GOT3 (cell line): ENCODE measurements at regions not wholly inside any gene's neighbourhood (a gene's known extent, or its start where the extent isn't known, plus 50 kb on each side); places are given as distances from the start of the nearest gene placed in this dataset.

Source experiments
- DNase-seq: peaks from one replicate; lab custom pipeline; 2025; ENCODE audit warnings: mixed read lengths; lab: John Stamatoyannopoulos, UW

DNA sequence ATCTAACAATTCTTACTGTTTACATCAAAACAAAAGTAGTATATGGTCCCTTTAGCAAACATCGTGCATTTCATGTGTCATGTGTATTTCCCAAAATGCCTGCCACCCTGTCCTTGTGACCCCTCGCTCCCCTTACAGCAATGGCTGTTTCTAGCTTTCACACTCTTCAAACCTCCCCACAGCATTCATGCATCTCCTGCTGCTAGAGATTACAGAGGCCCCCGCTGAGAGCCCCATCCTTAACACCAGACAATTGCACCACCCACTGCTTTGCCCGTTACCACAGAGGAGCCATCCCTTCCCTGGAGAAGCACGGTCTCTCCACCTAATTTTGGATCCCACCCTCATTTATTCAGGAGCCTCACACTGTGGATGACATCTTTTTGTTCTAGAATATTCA is 149.7 kb upstream of the IRX4 start:
- DNase-seq = no peak

DNA sequence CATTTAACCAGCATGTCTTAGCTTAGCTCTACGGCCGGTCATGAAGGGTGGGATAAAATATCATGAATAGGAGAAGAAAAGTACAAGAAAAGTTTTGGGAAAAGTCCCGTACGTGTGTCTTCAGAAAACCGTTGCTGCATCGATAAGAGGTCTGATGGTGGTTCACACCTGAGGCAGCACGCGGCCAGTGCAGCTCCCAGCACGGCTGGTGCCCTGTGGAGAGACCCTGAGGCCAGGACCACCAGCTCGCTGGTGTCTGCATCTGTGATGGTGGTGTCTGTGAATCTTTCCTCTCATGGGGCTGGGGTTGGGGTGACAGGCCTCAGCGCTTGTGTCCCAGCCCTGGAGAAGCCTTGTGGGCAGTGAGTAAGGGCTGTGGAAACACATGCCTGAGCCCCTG is 148.9 kb upstream of the IRX4 start:
- no peak for DNase-seq

DNA sequence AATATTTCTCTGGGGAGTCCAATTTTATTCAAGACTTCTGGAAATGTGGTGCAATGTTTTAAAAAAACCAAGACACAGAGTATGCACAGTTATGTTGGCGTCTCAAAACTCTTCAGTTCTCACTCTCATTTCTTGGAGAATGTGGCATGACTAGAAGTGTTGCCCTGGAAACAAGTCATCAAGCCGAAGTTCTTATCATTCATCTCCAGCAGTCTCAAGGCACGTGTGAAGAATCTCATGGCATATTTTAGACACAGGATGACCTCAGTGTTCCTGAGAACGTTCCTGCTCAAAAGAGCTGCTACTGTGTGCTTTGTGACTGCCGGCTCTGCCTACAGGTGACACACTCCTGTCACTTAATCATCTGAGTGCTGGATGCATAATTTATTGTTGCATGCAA is 147.4 kb upstream of the IRX4 start:
- no peak for DNase-seq

DNA sequence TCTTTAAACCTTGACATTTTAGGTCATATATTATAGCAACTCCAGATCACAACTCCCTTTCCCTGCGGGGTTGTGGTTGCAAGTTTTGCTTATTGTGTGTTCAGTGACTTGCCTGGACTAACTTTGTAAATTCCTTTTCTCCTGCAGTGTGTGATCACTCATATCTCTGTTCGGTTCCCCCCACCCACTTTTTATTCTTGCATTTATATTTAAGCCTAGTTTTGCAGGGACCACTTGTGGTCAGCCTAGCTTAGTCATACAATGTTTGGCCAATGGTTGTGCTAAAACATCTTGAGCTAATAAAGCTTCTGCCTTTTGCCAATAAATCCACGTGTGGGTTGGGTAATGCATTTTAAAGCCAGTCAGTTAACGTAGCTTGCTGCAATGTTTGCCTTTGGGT is 146.5 kb upstream of the IRX4 start:
- no peak for DNase-seq

DNA sequence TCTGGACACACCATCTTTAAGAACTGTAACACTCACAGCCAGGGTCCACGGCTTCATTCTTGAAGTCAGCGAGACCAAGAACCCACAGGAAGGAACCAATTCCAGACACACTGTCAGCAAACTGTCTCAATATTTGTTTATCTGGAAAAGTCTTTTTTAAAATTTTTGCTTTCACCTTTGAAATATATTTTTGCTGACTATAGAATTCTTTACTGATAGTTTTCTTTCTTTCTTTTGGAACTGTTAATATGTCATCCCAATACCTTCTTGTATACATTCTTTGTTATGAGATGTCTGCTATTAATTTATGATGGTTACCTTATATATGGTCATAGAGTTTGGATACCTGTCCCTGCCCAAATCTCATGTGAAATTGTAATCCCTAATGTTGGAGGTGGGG is 145.1 kb upstream of the IRX4 start:
- no peak for DNase-seq

DNA sequence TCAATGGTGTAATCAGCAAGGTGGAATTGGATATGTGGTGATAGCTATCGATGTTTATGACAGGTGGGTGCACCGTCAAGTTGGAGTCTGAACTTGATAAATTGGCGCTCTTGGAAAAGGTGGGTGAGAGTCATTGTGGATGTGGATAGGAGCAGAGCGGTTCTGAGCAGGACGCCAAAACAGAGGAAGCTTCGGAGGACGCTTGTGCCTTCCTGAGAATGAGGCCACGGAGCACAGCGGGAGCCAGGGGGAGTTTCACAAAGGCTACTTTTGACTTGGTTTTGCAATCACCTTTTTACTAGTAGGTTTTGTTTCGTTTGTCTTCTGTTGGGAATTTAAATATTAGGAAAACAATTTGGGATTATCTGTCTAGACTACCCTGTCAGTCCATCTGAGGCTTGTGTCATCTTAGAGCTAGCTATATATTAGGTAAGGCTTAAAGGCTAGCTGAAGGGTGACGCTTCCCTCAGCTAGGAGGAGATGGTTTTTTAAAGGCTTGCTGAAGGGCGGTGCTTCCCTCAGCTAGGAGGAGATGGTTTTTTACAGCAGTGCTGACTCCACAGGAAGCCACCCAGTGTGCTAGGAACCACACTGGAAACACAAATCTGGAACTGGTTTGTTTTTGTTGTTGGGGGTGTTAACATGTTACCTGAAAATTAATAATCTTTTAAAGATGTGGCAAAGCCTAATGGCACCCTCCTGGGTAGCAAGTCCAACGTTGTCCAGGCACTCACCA is 142.4 kb upstream of the IRX4 start:
- DNase-seq = no peak

DNA sequence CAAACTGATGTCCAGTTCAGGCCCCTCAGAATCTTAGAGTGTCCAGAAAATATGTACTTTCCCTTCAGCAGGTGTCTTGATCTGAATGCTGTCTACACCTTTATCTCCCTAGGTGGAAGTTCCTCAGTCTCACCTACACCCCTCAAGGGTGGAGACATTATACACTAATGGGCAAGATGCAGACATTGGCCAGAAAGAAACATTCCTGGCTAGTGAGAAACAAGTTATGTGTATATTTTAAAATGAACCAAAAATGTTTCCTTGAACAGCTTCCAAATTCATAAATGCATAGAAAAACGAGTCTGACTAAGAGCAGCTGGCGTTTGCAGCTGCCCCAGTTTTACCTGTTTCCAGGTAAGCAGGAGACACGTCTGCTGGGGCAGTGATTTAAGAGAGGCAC is 140.5 kb upstream of the IRX4 start:
- DNase-seq = no peak

DNA sequence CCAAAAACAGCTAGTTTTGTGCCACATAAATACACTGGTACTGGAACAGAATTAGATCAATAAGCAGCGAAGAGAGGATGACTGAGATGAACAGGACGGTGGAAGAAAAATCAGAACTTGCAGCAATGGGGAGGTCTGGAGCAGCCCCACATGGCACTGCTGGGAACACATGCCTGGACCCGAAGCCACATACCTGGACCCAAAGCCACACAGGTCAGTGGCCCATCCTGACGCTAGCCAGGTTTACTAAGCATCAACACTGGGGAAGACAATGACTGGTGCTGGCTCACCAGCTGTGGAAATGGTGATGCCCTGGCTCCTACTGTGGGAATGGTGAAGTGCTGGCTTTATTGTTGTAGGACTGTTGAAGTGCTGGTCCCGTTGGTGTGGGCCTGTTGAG is 139.7 kb upstream of the IRX4 start:
- no peak for DNase-seq

DNA sequence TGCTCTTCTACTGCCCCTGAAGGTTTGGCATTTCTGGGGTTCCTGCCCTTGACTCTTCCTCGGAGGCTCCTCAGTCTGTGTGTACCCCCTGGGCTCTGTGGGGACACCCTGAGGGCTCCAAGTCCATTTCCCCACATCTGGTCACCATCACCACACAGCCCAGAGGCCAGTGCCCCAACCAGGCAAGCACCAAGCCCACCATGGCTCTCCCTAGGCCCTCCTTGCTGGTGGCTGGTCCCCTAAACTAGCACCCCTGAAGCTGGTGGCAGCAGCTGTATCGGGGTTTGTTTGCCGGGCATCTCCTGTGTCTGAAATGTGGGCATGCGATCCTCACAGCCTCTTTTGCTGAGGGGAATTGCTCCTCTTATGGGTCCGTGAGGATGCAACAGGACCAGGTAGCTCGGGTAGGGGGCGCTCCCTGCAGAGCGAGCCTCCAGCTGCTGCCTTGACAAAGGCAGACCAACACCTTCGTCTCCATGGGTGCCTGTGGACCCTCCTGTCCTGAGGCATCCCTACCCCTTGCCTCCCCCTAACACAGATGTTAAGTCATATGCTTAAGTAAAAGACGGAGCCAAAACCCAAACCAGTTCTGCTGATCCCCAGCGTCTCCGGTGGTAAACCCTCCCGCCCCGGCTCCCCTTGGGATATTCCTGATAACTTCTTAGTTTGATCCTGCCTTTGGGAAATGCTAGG is 138.9 kb upstream of the IRX4 start:
- DNase-seq = no peak

DNA sequence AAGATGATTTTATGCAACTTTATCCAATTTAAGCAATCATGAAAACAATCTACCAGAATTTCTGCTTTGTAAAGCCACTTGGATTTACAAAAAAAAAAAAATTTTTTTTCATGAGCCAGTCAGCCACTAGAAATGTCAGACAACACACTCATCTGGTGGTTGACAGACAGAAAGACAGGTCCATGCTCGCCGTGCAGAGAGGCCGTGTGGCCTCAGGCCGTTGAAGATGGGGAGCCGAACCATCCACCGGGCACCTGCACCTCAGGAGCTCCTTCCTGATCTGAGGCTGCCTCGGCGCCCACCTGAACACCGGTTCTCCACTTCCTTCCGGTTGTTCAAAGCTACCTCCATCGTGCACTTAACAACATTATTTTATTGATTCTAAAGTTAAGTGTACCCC is 138.0 kb upstream of the IRX4 start:
- DNase-seq = no peak

DNA sequence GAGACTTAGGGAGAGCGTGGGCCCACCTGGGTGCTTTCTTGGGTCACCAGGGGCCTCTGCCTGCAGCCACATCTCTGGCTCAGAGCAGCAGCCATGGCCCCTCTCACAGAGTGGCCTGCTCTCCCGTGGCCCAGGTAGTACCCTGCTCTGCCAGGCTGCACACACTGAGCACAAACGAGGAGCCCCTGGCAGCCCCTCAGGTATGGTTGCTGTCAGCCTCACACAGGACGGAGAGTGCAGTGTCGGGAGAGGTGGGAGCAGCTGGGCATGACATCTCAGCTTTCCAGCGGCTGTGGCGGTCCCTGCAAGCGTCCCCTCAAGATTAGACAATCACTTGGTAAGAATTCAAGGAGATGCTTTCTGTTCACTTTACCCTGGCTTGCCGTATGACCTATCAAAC is 137.0 kb upstream of the IRX4 start:
- DNase-seq = no peak

DNA sequence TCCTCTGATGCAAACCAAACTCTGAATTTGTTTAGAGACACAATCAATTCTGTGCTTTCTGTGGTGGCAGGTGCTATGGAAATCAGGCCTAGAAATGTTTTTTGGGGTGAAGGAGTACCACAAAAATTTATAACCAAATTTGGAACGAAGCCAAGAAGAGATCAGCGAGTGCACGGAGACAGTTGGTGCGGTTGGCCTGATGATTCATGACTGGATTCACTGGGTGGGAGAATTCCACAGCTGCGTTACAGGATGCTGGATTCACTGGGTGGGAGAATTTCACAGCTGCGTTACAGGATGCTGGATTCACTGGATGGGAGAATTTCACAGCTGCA is 135.6 kb upstream of the IRX4 start:
- DNase-seq = no peak

DNA sequence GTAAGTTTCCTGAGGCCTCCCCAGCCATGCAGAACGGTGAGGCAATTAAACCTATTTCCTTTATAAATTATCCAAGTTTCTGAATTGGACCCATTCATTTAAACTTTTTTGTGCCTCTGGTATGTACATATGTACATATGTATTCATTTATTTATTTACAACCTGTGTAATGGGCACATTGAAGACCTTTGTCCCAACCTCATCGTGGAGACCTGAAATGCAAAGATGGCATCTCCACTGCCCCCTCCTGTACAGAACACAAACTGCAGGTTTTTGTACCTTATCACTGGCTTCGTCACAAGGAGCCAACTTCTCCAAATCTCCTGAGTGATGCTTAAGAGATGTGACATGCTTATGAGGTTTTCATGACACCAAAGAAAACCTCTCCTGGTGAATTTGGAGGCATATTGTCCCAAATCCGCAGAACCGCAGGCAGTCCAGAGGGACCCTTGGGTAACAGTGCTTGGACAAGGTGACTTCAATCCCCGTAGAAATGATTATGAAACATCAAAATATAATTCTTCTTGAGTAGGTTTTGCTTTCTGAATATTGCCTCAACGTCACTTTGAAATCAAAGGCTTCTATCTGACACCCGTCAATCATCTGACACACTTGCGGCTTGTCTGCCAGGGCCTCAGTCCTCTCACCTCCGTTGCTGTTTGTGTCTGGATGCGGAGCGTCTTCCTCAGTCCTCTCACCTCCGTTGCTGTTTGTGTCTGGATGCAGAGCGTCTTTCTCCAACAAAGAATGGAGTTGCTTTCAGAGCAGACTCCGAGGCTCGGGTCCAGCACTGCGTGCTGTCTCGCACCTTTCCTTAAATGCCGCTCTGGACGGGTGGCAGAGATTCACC is 135.0 kb upstream of the IRX4 start:
- no peak for DNase-seq

DNA sequence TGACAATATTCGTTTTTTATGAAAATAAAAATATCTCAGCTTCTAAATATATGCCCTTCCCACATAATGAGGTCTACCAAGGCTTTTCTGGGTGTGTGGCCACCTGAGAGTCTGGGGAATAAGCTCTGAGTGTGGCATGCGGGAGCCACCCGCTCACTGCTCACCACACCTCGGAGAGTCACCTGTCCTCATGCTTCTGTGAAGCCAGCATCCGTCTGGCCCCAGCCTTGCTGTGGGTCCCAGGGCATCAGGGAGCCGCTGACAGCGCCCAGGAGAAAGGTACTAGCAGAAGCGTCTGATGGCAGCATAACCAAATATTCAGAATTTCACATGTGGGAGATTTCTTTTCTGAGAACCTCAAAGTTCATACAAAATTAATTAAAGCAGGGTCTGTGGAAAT is 133.2 kb upstream of the IRX4 start:
- no peak for DNase-seq

DNA sequence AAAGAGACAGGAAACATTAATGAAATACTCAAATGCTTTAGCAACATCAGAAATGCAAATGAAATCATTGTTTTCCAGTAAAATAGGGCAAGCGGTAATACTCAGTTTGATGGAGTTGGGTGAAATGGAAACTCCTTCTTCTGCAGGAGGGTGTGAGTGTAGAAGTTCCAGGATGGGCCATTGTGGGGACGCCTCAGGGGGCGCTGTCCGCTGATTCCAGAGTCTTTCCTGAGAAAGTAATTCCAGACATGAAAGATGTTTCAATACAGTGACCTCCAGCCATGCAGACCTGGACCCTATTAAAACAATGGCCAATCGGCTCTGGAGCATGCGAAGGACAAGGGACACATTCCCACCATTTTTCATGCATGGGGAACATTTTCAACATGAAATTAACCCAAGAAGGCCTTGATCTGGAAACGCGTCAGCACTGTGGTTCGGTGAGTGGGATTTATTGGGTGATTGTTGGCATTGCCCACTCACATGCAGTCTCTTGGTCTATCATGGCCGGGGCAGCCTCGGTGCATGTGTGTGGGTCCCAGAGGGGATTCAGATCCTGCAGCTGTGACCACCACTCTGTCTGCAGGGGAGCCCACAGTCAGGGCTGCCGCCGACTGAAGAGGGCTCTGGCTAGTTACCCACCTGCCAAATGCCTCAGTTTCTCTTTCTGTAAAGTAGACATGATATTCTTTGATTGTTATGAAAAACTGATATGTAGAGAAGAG is 132.6 kb upstream of the IRX4 start:
- no peak for DNase-seq

DNA sequence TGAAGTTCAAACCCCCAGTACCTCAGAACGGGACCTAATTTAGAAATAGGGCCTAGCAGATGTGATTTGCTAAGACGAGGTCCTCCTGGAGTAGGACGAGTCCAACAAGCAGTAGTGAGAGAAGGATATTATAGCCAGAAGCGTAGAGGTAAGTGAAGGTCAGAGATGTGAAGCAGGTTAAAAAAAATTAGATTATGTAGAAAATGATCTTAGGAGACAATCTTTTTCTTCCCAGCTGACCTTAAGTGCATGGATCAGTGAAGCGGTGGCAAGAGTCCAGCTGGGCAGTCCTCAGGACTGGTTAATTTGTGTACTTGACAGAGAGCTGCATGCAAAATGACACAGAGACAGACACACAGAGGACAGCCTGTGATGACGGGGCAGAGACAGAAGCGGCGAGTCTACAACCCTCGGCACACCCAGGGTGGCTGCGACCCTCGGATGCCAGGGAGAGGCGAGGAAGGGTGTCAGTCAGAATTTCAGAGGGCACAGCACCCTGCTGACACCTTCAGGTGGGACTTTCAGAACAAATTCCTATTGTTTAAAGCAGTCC is 131.4 kb upstream of the IRX4 start:
- no peak for DNase-seq

DNA sequence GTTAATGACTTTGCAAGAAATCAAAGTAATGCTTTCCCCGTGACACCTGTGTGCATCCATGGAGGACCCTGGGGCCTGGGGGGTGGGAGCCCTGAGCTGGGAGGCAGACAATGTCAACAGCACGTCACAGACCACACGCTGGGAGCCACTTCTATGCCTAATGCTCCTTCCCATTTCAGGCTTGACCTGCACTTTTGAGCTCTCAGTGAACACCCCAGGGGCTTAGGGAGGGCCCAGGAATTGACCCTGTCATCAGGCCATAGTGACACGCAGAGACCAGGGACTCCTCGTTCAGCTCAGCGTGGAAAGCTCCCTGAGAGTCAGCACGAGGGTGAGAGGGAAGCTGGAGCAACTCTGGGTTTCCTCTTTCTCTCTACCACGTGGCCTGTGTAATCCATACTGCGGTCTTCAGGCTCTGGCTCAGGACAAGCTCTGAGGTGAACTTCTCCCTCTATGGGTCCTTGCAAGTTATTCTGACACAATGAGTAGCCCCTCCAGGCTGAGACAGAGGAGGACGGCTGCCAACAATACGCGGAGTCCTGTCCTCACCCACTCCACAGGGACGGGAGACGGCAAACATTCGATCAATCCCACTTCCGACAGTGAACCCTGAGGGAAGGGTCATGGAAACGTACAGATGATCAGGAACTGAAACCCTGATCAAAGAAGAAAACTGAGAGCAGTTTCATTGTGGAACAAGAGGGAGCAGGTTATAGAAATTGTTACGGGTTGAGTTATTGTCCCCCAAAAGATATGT is 130.8 kb upstream of the IRX4 start:
- DNase-seq = peak; percentile 10

DNA sequence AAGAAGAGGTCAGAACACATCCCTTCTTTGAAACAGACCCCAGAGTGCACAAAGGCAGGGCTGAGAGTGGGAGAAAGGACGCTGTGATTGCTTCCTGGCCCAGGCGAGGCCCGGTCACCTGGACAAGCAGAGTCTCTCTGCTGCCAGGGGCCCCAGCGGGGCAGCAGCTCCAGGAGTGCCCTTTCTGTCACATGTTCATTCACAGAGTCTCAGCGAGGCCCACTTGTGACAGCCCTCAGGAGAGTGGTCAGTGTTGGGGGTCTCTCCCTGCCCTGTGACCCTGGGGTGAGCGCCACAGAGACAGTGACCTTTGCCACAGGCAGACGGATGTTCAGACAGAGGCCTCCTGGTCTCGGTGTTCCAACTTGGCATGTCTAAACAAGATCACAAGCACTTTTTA is 130.2 kb upstream of the IRX4 start:
- no peak for DNase-seq

DNA sequence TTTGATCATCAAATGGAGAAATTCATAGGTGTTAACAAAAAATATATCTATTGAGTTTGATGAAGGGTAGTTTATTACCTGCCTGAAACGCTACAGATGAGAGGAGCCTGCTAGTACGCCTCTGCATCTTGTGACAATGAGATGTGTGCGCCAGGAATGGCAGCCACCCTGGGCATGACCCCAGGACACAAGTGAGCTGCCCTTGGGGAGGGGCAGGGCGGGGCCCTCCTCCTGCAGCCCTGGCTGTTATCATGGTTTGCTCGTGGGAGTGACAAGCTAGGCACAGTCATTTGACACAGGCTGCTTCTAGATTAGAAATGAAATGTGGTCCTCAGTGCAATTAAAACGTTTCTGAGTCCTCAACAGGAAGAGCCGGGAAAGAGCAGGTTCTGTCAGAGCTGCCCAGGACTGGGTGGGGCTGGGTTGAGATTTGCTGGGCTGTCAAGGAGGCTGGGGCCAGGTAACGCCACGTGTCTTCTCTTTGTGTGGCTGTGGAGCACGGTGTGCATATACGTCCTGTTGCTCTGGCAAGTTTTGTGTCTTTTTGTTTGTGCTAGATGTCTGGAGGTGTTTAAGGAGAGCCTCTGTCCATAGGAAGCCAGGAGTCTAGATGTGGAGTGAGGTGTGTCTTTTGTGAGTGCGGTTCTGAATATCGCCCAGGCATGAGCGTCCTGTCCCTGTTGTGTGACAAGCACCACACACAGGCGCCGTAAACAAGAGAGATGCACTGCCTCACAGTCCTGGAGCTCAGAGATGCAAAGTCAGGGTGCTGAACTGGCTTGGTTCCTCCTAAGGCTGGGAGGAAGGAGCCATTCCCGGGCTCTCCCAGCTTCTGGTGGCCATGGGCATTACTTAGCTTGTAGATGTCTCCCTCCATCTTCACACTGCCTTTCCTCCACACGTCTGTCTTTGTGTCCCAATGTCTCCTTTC is 129.0 kb upstream of the IRX4 start:
- DNase-seq = no peak

DNA sequence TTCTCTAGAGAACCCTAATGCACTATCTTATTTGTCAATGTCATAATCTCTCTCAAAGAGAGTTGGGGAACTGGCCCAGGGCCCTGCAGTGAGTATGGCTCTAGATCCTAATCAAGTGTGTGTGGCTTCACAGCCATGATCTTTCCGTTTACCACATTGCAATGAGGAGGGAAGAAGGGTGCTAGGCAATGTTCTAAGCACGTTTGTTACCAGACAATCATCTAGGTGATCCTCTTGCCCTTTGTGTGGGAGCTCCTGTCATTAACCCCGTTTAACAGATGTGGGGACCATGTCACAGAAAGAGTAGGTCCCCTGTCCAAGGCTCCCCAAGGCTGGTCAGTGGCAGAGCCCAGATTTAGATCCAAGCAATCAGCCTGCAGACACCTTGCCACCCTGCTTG is 128.2 kb upstream of the IRX4 start:
- DNase-seq = no peak
